ENCODE measurements at regions not wholly inside any gene's neighbourhood (a gene's known extent, or its start where the extent isn't known, plus 50 kb on each side); places are given as distances from the start of the nearest gene placed in this dataset.

GRCh38 chrX:25646156-25646555 is 492.0 kb upstream of the MAGEB18 start:
- TF ChIP-seq CTCF (conservative IDR thresholded peaks at IDR 0.05; ENCODE audit: low read length): no peak
- TF ChIP-seq EZH2phosphoT487 (IDR thresholded peaks at IDR 0.05; ENCODE audit: borderline replicate concordance, low read depth, low read length): no peak
